ENCODE measurements at regions not wholly inside any gene's neighbourhood (a gene's known extent, or its start where the extent isn't known, plus 50 kb on each side); places are given as distances from the start of the nearest gene placed in this dataset.

DNA sequence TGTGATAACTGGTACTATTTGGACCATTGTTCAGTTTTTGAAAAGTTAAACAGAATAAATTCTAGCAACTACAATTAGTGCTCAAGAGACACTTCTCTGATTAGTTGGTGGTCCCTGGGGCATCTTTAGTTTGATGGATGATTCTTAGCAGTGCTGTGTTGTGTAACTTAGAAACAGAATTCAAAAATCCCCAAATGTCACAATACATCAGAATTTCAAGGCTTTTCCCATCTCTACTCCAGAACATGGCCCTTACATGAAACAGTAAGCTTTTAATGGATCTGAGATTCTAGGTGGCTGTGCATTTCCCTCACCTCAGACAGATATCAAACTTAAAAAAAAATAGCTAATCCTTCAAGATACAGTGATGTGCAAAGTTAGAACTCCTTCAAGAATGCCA is 104.4 kb upstream of the CXCL13 start:
- TF ChIP-seq, protein P1, sequence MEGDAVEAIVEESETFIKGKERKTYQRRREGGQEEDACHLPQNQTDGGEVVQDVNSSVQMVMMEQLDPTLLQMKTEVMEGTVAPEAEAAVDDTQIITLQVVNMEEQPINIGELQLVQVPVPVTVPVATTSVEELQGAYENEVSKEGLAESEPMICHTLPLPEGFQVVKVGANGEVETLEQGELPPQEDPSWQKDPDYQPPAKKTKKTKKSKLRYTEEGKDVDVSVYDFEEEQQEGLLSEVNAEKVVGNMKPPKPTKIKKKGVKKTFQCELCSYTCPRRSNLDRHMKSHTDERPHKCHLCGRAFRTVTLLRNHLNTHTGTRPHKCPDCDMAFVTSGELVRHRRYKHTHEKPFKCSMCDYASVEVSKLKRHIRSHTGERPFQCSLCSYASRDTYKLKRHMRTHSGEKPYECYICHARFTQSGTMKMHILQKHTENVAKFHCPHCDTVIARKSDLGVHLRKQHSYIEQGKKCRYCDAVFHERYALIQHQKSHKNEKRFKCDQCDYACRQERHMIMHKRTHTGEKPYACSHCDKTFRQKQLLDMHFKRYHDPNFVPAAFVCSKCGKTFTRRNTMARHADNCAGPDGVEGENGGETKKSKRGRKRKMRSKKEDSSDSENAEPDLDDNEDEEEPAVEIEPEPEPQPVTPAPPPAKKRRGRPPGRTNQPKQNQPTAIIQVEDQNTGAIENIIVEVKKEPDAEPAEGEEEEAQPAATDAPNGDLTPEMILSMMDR (IDR thresholded peaks at IDR 0.05; ENCODE audit: insufficient read depth, low read length, poor library complexity, severe bottlenecking): no peak
- no peak for TF ChIP-seq EZH2phosphoT487 (conservative IDR thresholded peaks at IDR 0.05; ENCODE audit: low read length)
